ENCODE measurements at regions not wholly inside any gene's neighbourhood (a gene's known extent, or its start where the extent isn't known, plus 50 kb on each side); places are given as distances from the start of the nearest gene placed in this dataset.

- TF ChIP-seq CTCF (IDR thresholded peaks at IDR 0.05) (no peak), POLR2AphosphoS5 (IDR thresholded peaks at IDR 0.05; ENCODE audit: insufficient read depth in 1 of 2, low read depth in 1 of 2) (no peak)
Observed at GRCh38 chr1:88581703-88582102, 102.4 kb upstream of the PKN2 start.
